SK-N-SH treated with all-trans-retinoic acid at 6 μM for 48 hours (cell line): ENCODE measurements at regions not wholly inside any gene's neighbourhood (a gene's known extent, or its start where the extent isn't known, plus 50 kb on each side); places are given as distances from the start of the nearest gene placed in this dataset.

Experiments used
- ATAC-seq: fragments of 200-7000 bp; cut with Tn5 transposase; 3 replicates; pipeline ENCODE4 v1.9.1; 2020; ENCODE audit warnings: mild to moderate bottlenecking, moderate library complexity
- ARNTL ChIP-seq: fragments of 450-650 bp; formaldehyde crosslinking; IDR thresholded peaks from 2 replicates; pipeline ENCODE4 v1.5.0; 2020; ENCODE audit warnings: low read depth, mild to moderate bottlenecking, moderate library complexity, borderline replicate concordance
- BACH2 ChIP-seq: fragments of 250-450 bp; sonication (Bioruptor Pico); IDR thresholded peaks from 2 replicates; pipeline ENCODE4 v1.9.0; 2021; ENCODE audit warnings: mild to moderate bottlenecking, borderline replicate concordance
- CSDC2 ChIP-seq: fragments of 250-450 bp; sonication (Bioruptor Pico); IDR thresholded peaks from 2 replicates; pipeline ENCODE4 v1.5.0; 2020; ENCODE audit warnings: mild to moderate bottlenecking, moderate library complexity
- ESRRG ChIP-seq: fragments of 250-450 bp; sonication (Bioruptor Pico); IDR thresholded peaks from 2 replicates; pipeline ENCODE4 v1.6.1; 2021; ENCODE audit warnings: mild to moderate bottlenecking
- GLIS3 ChIP-seq: fragments of 250-450 bp; sonication (Bioruptor Pico); IDR thresholded peaks from 2 replicates; pipeline ENCODE4 v1.5.0; 2020; ENCODE audit warnings: mild to moderate bottlenecking, moderate library complexity
- ISL1 ChIP-seq: fragments of 250-450 bp; sonication (Bioruptor Pico); IDR thresholded peaks from 2 replicates; pipeline ENCODE4 v2.1.2; 2022; ENCODE audit warnings: mild to moderate bottlenecking, moderate library complexity
- PPARA ChIP-seq: fragments of 250-450 bp; sonication (Bioruptor Pico); IDR thresholded peaks from 2 replicates; pipeline ENCODE4 v1.5.0; 2020; ENCODE audit warnings: mild to moderate bottlenecking, borderline replicate concordance
- RARB ChIP-seq: fragments of 250-450 bp; sonication (Bioruptor Pico); IDR thresholded peaks from 2 replicates; pipeline ENCODE4 v1.8.0; 2021; ENCODE audit warnings: mild to moderate bottlenecking, moderate library complexity
- SNAI2 ChIP-seq: fragments of 250-450 bp; sonication (Bioruptor Pico); IDR thresholded peaks from 2 replicates; pipeline ENCODE4 v1.5.0; 2020; ENCODE audit warnings: mild to moderate bottlenecking, moderate library complexity
- TCF4 ChIP-seq: fragments of 250-450 bp; sonication (Bioruptor Pico); IDR thresholded peaks from 2 replicates; pipeline ENCODE4 v1.8.0; 2021; ENCODE audit warnings: mild to moderate bottlenecking, moderate library complexity, borderline replicate concordance
- TOX ChIP-seq: fragments of 250-450 bp; sonication (Bioruptor Pico); IDR thresholded peaks from 2 replicates; pipeline ENCODE4 v1.8.0; 2021; ENCODE audit warnings: mild to moderate bottlenecking, moderate library complexity, borderline replicate concordance
- ZC3H10 ChIP-seq: fragments of 250-450 bp; sonication (Bioruptor Pico); IDR thresholded peaks from 2 replicates; pipeline ENCODE4 v1.5.1; 2021; ENCODE audit warnings: mild to moderate bottlenecking, moderate library complexity
- ZFP3 ChIP-seq: fragments of 250-450 bp; sonication (Bioruptor Pico); IDR thresholded peaks from 2 replicates; pipeline ENCODE4 v1.5.0; 2020; ENCODE audit warnings: mild to moderate bottlenecking, moderate library complexity
- ZFP30 ChIP-seq: fragments of 450-650 bp; formaldehyde crosslinking; IDR thresholded peaks from 2 replicates; pipeline ENCODE4 v1.5.0; 2022; ENCODE audit warnings: mild to moderate bottlenecking, moderate library complexity
- ZNF565 ChIP-seq: fragments of 450-650 bp; formaldehyde crosslinking; conservative IDR thresholded peaks from 2 replicates; pipeline ENCODE4 v1.5.0; 2020; ENCODE audit warnings: low read depth, mild to moderate bottlenecking, moderate library complexity
- ZNF70 ChIP-seq: fragments of 450-650 bp; formaldehyde crosslinking; IDR thresholded peaks from 2 replicates; pipeline ENCODE4 v1.5.0; 2020; ENCODE audit warnings: mild to moderate bottlenecking, moderate library complexity
- ZNF8 ChIP-seq: fragments of 450-650 bp; formaldehyde crosslinking; IDR thresholded peaks from 2 replicates; pipeline ENCODE4 v1.5.0; 2020; ENCODE audit warnings: mild to moderate bottlenecking, moderate library complexity
- TF ChIP-seq, protein P1 (sequence below): fragments of 250-450 bp; sonication (Bioruptor Pico); IDR thresholded peaks from 2 replicates; pipeline ENCODE4 v1.5.0; 2020; ENCODE audit warnings: mild to moderate bottlenecking, moderate library complexity
- TF ChIP-seq, protein P2 (sequence below): fragments of 250-450 bp; sonication (Bioruptor Pico); IDR thresholded peaks from 2 replicates; pipeline ENCODE4 v1.8.0; 2021; ENCODE audit warnings: low read depth, mild to moderate bottlenecking, moderate library complexity, borderline replicate concordance
- TF ChIP-seq, protein P3 (sequence below): fragments of 250-450 bp; sonication (Bioruptor Pico); IDR thresholded peaks from 2 replicates; pipeline ENCODE4 v1.8.0; 2020; ENCODE audit warnings: mild to moderate bottlenecking, moderate library complexity, borderline replicate concordance
- TF ChIP-seq, protein P4 (sequence below): fragments of 250-450 bp; sonication (Bioruptor Pico); IDR thresholded peaks from 2 replicates; pipeline ENCODE4 v1.5.1; 2021; ENCODE audit warnings: mild to moderate bottlenecking, moderate library complexity

DNA sequence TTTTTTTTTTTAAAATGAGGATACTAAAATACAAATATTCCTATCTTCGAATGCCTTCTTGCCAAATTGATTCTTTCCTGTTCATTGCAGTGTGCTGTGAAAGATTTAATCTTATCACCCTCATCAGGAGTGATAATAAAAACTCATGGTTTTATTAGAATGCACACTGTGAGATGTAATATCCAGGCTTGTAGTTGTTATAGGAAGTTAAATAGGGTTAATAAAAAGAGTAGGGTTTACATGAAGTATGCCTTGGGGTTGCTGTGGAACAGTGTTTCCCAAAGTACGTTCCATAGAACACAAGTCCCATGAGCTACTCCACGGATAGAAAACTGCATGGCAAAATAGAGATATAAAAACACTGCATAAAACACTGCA is 191.9 kb downstream of the SPP2 start (continued):
- TF ChIP-seq, protein P1, sequence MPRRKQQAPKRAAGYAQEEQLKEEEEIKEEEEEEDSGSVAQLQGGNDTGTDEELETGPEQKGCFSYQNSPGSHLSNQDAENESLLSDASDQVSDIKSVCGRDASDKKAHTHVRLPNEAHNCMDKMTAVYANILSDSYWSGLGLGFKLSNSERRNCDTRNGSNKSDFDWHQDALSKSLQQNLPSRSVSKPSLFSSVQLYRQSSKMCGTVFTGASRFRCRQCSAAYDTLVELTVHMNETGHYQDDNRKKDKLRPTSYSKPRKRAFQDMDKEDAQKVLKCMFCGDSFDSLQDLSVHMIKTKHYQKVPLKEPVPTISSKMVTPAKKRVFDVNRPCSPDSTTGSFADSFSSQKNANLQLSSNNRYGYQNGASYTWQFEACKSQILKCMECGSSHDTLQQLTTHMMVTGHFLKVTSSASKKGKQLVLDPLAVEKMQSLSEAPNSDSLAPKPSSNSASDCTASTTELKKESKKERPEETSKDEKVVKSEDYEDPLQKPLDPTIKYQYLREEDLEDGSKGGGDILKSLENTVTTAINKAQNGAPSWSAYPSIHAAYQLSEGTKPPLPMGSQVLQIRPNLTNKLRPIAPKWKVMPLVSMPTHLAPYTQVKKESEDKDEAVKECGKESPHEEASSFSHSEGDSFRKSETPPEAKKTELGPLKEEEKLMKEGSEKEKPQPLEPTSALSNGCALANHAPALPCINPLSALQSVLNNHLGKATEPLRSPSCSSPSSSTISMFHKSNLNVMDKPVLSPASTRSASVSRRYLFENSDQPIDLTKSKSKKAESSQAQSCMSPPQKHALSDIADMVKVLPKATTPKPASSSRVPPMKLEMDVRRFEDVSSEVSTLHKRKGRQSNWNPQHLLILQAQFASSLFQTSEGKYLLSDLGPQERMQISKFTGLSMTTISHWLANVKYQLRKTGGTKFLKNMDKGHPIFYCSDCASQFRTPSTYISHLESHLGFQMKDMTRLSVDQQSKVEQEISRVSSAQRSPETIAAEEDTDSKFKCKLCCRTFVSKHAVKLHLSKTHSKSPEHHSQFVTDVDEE (CRISPR knock-in tag) = no peak
- TF ChIP-seq, protein P2, sequence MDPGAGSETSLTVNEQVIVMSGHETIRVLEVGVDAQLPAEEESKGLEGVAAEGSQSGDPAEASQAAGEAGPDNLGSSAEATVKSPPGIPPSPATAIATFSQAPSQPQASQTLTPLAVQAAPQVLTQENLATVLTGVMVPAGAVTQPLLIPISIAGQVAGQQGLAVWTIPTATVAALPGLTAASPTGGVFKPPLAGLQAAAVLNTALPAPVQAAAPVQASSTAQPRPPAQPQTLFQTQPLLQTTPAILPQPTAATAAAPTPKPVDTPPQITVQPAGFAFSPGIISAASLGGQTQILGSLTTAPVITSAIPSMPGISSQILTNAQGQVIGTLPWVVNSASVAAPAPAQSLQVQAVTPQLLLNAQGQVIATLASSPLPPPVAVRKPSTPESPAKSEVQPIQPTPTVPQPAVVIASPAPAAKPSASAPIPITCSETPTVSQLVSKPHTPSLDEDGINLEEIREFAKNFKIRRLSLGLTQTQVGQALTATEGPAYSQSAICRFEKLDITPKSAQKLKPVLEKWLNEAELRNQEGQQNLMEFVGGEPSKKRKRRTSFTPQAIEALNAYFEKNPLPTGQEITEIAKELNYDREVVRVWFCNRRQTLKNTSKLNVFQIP (CRISPR knock-in tag) = no peak
- no peak for TF ChIP-seq RARB
- TF ChIP-seq BACH2 = no peak
- TF ChIP-seq ESRRG = no peak
- no peak for TF ChIP-seq SNAI2
- TF ChIP-seq ZC3H10 (CRISPR knock-in tag) = no peak
- no peak for TF ChIP-seq ZFP3 (CRISPR knock-in tag)
- TF ChIP-seq ZNF70 (CRISPR knock-in tag) = no peak
- TF ChIP-seq TOX = no peak
- no peak for TF ChIP-seq PPARA (CRISPR knock-in tag)
- no peak for TF ChIP-seq TCF4 (CRISPR knock-in tag)
- TF ChIP-seq ZFP30 = no peak
- no peak for TF ChIP-seq ZNF565 (CRISPR knock-in tag)

DNA sequence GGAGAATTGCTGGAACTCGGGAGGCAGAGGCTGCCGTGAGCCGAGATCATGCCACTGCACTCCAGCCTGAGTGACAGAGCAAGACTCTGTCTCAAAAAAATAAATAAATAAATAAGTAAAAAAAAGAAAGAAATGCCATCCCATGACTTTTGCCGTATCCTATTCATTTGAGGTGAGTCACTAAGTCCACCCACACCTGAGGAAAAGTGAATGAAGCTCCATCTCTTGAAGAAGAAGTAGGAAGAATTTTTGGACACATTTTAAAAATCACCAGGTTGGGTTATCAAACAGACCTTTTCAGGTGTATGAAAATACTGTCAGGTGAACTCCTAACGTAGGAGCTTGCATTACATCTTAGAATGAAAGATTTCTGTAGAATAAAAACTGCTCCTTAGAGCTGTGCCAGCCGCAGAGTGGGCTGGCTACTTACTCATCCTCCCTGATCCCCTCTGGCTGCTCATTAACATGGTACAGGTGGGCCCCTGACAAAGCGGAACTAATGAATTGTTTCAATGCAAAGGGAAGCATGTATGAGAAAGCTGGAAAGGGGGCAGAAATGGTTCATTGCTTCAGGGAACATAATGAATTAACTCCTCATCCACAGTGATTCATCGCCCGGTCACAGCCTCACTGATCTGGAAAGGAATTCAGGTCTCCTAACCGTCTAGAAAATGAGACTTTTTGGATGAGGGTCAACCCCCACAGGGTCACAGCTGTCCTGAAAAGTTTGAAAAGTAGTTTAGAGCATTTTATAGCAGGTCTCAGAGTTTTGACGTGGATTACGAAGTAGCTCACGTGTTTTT is 191.4 kb downstream of the SPP2 start:
- peak; percentile 55 for ATAC-seq

More for the DNA sequence above, 191.4 kb downstream of the SPP2 start:
- TF ChIP-seq RARB (no peak), ISL1 (no peak), PPARA (CRISPR knock-in tag) (no peak), GLIS3 (CRISPR knock-in tag) (no peak), CSDC2 (CRISPR knock-in tag) (no peak), ESRRG (no peak), ZNF8 (CRISPR knock-in tag) (no peak), TOX (no peak), ZFP3 (CRISPR knock-in tag) (no peak), SNAI2 (no peak), ARNTL (CRISPR knock-in tag) (no peak), BACH2 (no peak), ZFP30 (no peak), ZNF70 (CRISPR knock-in tag) (no peak), TCF4 (CRISPR knock-in tag) (no peak)
- TF ChIP-seq, protein P1 (CRISPR knock-in tag) = no peak
- TF ChIP-seq, protein P3, sequence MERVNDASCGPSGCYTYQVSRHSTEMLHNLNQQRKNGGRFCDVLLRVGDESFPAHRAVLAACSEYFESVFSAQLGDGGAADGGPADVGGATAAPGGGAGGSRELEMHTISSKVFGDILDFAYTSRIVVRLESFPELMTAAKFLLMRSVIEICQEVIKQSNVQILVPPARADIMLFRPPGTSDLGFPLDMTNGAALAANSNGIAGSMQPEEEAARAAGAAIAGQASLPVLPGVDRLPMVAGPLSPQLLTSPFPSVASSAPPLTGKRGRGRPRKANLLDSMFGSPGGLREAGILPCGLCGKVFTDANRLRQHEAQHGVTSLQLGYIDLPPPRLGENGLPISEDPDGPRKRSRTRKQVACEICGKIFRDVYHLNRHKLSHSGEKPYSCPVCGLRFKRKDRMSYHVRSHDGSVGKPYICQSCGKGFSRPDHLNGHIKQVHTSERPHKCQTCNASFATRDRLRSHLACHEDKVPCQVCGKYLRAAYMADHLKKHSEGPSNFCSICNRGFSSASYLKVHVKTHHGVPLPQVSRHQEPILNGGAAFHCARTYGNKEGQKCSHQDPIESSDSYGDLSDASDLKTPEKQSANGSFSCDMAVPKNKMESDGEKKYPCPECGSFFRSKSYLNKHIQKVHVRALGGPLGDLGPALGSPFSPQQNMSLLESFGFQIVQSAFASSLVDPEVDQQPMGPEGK (CRISPR knock-in tag) = no peak
- TF ChIP-seq, protein P4, sequence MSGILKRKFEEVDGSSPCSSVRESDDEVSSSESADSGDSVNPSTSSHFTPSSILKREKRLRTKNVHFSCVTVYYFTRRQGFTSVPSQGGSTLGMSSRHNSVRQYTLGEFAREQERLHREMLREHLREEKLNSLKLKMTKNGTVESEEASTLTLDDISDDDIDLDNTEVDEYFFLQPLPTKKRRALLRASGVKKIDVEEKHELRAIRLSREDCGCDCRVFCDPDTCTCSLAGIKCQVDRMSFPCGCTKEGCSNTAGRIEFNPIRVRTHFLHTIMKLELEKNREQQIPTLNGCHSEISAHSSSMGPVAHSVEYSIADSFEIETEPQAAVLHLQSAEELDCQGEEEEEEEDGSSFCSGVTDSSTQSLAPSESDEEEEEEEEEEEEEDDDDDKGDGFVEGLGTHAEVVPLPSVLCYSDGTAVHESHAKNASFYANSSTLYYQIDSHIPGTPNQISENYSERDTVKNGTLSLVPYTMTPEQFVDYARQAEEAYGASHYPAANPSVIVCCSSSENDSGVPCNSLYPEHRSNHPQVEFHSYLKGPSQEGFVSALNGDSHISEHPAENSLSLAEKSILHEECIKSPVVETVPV (CRISPR knock-in tag) = no peak
- TF ChIP-seq, protein P2 (CRISPR knock-in tag) = no peak
